NT2/D1 (cell line): ENCODE measurements at regions not wholly inside any gene's neighbourhood (a gene's known extent, or its start where the extent isn't known, plus 50 kb on each side); places are given as distances from the start of the nearest gene placed in this dataset.

Experiments
- DNase-seq: peaks from one replicate; pipeline ENCODE4 v3.0.0-alpha.2; 2011; ENCODE audit warnings: low read depth, low spot score
- H3K27me3 ChIP-seq: 2 replicates; pipeline ENCODE4 v1.6.0; 2011; ENCODE audit warnings: mild to moderate bottlenecking; ENCODE audit not compliant: insufficient read length, insufficient read depth
- H3K36me3 ChIP-seq: 2 replicates; pipeline ENCODE4 v1.6.1; 2011; ENCODE audit warnings: mild to moderate bottlenecking, low read length, mixed read lengths; ENCODE audit not compliant: insufficient read depth, insufficient read length
- H3K4me1 ChIP-seq: 2 replicates; pipeline ENCODE4 v1.5.1; 2011; ENCODE audit not compliant: insufficient read depth, insufficient read length
- H3K4me3 ChIP-seq: 2 replicates; pipeline ENCODE4 v1.5.1; 2011; ENCODE audit warnings: low read depth; ENCODE audit not compliant: insufficient read length
- H3K9ac ChIP-seq: 2 replicates; pipeline ENCODE4 v1.6.0; 2011; ENCODE audit warnings: low read depth; ENCODE audit not compliant: insufficient read length
- H3K9me3 ChIP-seq: 2 replicates; pipeline ENCODE4 v1.5.1; 2011; ENCODE audit warnings: mild to moderate bottlenecking, low read length; ENCODE audit not compliant: insufficient read depth
- SUZ12 ChIP-seq: IDR thresholded peaks from 2 replicates; pipeline ENCODE4 v1.6.1; 2011; ENCODE audit not compliant: insufficient read length, insufficient read depth; ENCODE audit errors: extremely low read depth
- YY1 ChIP-seq: IDR thresholded peaks from 2 replicates; pipeline ENCODE4 v1.6.1; 2011; ENCODE audit not compliant: insufficient read length, insufficient read depth
- ZNF274 ChIP-seq: IDR thresholded peaks from 2 replicates; pipeline ENCODE4 v1.6.1; 2011; ENCODE audit warnings: mild to moderate bottlenecking, low read depth, low read length

DNA sequence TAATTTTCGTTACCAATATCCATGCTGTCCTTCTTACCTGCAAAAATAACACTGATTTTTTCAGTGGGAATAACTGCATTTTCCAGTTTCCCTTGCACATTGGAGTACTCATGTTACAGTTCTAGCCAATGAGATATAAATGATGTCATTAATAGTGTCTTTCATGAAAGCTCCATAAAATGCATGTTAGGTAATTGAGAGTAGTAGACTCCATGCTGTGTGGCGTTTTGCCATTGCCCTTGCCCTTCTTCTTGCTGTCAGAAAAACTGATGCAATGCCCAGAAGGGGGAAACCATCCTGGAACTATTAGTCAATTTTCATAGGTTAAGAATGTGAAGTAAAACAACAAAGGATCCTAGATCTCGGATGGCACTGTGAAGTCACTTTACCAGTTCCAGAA lies 1765.3 kb downstream of the EFNA5 start:
- no peak for DNase-seq
- H3K9me3 ChIP-seq, result no peaks in the 10 kb centered on the region
- H3K36me3 ChIP-seq, result no peaks in the 10 kb centered on the region
- no peak overlapping the region for H3K9ac ChIP-seq
- TF ChIP-seq ZNF274 (no peak), SUZ12 (no peak), YY1 (no peak)
- H3K27me3 ChIP-seq, result no peaks in the 10 kb centered on the region
- no peak overlapping the region for H3K4me3 ChIP-seq
- H3K4me1 ChIP-seq, result no peaks in the 10 kb centered on the region

- Histone ChIP-seq H3K4me1 (no peaks in the 10 kb centered on the region), H3K27me3 (no peaks in the 10 kb centered on the region), H3K4me3 (no peak overlapping the region), H3K9me3 (no peaks in the 10 kb centered on the region), H3K9ac (no peak overlapping the region), H3K36me3 (no peaks in the 10 kb centered on the region)
- DNase-seq, result no peak
- TF ChIP-seq ZNF274 (no peak), SUZ12 (no peak), YY1 (no peak)
These were observed 1767.7 kb downstream of the EFNA5 start for GRCh38 chr5:105903069-105903468.

DNA sequence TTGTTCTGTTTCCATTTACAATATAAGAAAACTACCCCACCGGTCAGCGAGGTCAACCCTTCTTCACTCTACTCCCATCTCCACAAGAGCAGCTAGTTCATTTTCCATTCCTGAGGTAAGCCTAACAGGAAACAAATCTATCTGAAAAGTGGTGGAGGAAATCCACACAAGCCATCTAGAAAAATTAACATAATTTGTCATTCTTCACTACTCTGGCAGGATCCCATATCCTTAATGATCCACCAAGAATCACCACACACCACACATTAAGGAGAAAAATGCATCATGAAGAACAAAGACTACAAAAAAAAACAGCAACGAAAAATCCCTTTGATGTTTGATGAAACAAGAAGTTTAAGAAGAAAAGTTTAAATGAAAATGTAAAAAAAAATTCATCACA lies 1771.0 kb downstream of the EFNA5 start:
- Histone ChIP-seq H3K9me3 (no peaks in the 10 kb centered on the region), H3K9ac (no peak overlapping the region), H3K4me1 (no peaks in the 10 kb centered on the region), H3K27me3 (no peaks in the 10 kb centered on the region), H3K36me3 (no peaks in the 10 kb centered on the region), H3K4me3 (no peak overlapping the region)
- TF ChIP-seq SUZ12 (no peak), ZNF274 (no peak), YY1 (no peak)
- no peak for DNase-seq

DNA sequence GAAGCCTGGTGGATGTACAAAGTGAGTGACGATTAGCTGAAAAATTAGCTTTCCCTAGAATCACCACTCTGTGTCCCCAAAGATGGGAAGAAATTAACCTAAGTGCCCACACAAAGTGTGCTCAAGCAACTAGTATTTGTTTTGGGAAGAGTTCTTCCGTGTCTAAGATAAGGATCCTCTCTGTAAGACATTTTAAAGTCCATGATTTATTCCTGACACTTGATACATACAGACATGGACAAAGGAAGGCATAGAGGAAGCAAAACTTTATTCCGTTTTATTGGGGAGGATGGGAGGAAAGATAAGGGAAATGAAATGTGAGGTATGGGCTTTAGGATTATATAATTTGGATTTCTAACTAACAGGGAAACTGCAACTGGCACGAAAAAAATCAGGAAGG lies 1772.6 kb downstream of the EFNA5 start:
- H3K9me3 ChIP-seq, result no peaks in the 10 kb centered on the region
- TF ChIP-seq SUZ12 (no peak), ZNF274 (no peak), YY1 (no peak)

GRCh38 chr5:105885266-105885665 lies 1785.5 kb downstream of the EFNA5 start:
- TF ChIP-seq SUZ12 (no peak), YY1 (no peak), ZNF274 (no peak)
- no peak overlapping the region for H3K4me3 ChIP-seq
- DNase-seq, result no peak

More for the DNA sequence above, 1772.6 kb downstream of the EFNA5 start:
- Histone ChIP-seq H3K27me3 (no peaks in the 10 kb centered on the region), H3K9ac (no peak overlapping the region), H3K4me1 (no peaks in the 10 kb centered on the region), H3K4me3 (no peak overlapping the region), H3K36me3 (no peaks in the 10 kb centered on the region)
- no peak for DNase-seq

GRCh38 chr5:105882956-105883481 lies 1787.7 kb downstream of the EFNA5 start:
- TF ChIP-seq SUZ12 (no peak), ZNF274 (no peak), YY1 (no peak)
- no peak for DNase-seq
- no peaks in the 10 kb centered on the region for H3K9me3 ChIP-seq

More at GRCh38 chr5:105885266-105885665, 1785.5 kb downstream of the EFNA5 start:
- no peaks in the 10 kb centered on the region for H3K4me1 ChIP-seq
- no peak overlapping the region for H3K9ac ChIP-seq
- H3K36me3 ChIP-seq, result no peaks in the 10 kb centered on the region
- H3K9me3 ChIP-seq, result no peaks in the 10 kb centered on the region
- H3K27me3 ChIP-seq, result no peaks in the 10 kb centered on the region

GRCh38 chr5:105878402-105878801 lies 1792.3 kb downstream of the EFNA5 start:
- Histone ChIP-seq H3K27me3 (no peaks in the 10 kb centered on the region), H3K36me3 (no peaks in the 10 kb centered on the region), H3K4me1 (no peaks in the 10 kb centered on the region), H3K4me3 (no peak overlapping the region), H3K9ac (no peak overlapping the region), H3K9me3 (no peaks in the 10 kb centered on the region)
- no peak for DNase-seq
- no peak for TF ChIP-seq YY1
- no peak for TF ChIP-seq SUZ12
- TF ChIP-seq ZNF274, result no peak

More at GRCh38 chr5:105882956-105883481, 1787.7 kb downstream of the EFNA5 start:
- Histone ChIP-seq H3K36me3 (no peaks in the 10 kb centered on the region), H3K27me3 (no peaks in the 10 kb centered on the region), H3K9ac (no peak overlapping the region), H3K4me3 (no peak overlapping the region), H3K4me1 (no peaks in the 10 kb centered on the region)

GRCh38 chr5:105877592-105877991 lies 1793.1 kb downstream of the EFNA5 start:
- H3K27me3 ChIP-seq, result no peaks in the 10 kb centered on the region

More at GRCh38 chr5:105877592-105877991, 1793.1 kb downstream of the EFNA5 start:
- TF ChIP-seq ZNF274, result no peak
- no peak for TF ChIP-seq YY1
- TF ChIP-seq SUZ12, result no peak
- Histone ChIP-seq H3K9me3 (no peaks in the 10 kb centered on the region), H3K9ac (no peak overlapping the region), H3K36me3 (no peaks in the 10 kb centered on the region), H3K4me3 (no peak overlapping the region), H3K4me1 (no peaks in the 10 kb centered on the region)
- DNase-seq, result no peak
